WERI-Rb-1 (cell line): ENCODE measurements at regions not wholly inside any gene's neighbourhood (a gene's known extent, or its start where the extent isn't known, plus 50 kb on each side); places are given as distances from the start of the nearest gene placed in this dataset.
"Not testable (repeated sequence)": the region's sequence is repeated elsewhere in the genome, so short reads cannot be mapped to it uniquely, and the experiment has no call there.

Experiments used
- DNase-seq: peaks from one replicate; pipeline ENCODE4 v3.0.0-alpha.2; 2020
- H3K27ac ChIP-seq: fragments of 250-450 bp; sonication (Bioruptor Pico); 2 replicates; pipeline ENCODE4 v1.5.1; 2020; ENCODE audit warnings: mild to moderate bottlenecking, moderate library complexity
- H3K27me3 ChIP-seq: fragments of 250-450 bp; sonication (Bioruptor Pico); 2 replicates; pipeline ENCODE4 v1.5.1; 2021; ENCODE audit warnings: mild to moderate bottlenecking, low read depth, moderate library complexity; ENCODE audit not compliant: insufficient read depth, severe bottlenecking
- H3K36me3 ChIP-seq: fragments of 250-450 bp; sonication (Bioruptor Pico); 2 replicates; pipeline ENCODE4 v1.5.1; 2020; ENCODE audit warnings: mild to moderate bottlenecking, moderate library complexity
- H3K4me3 ChIP-seq: 2 replicates; pipeline ENCODE4 v1.5.1; 2011; ENCODE audit warnings: low read depth, mild to moderate bottlenecking, control low read depth, low read length
- H3K9me3 ChIP-seq: fragments of 250-450 bp; sonication (Bioruptor Pico); 2 replicates; pipeline ENCODE4 v1.5.1; 2021; ENCODE audit warnings: mild to moderate bottlenecking, moderate library complexity; ENCODE audit not compliant: severe bottlenecking
- TF ChIP-seq, protein P1 (sequence below): IDR thresholded peaks from 2 replicates; pipeline ENCODE4 v1.5.1; 2011; ENCODE audit warnings: low read depth, mild to moderate bottlenecking, control low read depth, inconsistent platforms, low read length

DNA sequence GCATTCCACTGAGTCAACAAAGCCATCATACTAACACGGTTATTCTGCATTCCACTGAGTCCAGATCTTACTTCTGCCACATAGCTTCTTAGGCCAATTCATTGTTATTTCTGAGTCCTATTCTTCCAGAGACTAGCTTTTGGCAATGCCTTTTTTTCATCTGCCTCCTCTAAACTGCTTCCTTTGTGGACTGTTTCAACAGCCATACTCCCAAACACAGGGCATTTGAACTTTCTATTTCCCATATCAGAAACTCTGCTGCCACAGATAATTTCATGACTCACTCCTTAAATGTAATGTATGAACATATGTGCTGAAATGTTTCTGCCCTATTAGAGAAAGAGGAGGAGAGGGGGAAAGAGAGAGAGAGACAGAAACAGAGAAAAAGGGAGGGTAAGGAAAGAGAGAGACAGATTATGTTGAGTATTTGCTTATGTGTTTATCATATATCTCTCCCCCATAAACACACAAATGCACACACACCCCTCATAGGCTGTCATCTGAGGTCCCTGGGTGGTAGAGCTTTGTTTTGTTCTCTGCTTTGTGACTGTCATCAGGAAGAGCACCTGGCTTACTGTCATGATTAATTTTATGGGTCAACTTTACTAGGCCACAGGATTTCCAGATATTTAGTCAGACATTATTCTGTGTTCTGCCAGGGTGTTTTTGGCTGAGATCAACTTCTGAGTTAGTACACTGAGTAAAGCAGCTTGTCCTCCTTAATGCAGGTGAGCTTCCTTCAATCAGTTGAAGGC, 308.0 kb upstream of the KCND2 start:
- Histone ChIP-seq H3K9me3 (no peaks in the 10 kb centered on the region), H3K36me3 (no peaks in the 10 kb centered on the region), H3K4me3 (no peak overlapping the region), H3K27ac (no peak overlapping the region), H3K27me3 (no peaks in the 10 kb centered on the region)
- DNase-seq = no peak
- TF ChIP-seq, protein P1, sequence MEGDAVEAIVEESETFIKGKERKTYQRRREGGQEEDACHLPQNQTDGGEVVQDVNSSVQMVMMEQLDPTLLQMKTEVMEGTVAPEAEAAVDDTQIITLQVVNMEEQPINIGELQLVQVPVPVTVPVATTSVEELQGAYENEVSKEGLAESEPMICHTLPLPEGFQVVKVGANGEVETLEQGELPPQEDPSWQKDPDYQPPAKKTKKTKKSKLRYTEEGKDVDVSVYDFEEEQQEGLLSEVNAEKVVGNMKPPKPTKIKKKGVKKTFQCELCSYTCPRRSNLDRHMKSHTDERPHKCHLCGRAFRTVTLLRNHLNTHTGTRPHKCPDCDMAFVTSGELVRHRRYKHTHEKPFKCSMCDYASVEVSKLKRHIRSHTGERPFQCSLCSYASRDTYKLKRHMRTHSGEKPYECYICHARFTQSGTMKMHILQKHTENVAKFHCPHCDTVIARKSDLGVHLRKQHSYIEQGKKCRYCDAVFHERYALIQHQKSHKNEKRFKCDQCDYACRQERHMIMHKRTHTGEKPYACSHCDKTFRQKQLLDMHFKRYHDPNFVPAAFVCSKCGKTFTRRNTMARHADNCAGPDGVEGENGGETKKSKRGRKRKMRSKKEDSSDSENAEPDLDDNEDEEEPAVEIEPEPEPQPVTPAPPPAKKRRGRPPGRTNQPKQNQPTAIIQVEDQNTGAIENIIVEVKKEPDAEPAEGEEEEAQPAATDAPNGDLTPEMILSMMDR = no peak

DNA sequence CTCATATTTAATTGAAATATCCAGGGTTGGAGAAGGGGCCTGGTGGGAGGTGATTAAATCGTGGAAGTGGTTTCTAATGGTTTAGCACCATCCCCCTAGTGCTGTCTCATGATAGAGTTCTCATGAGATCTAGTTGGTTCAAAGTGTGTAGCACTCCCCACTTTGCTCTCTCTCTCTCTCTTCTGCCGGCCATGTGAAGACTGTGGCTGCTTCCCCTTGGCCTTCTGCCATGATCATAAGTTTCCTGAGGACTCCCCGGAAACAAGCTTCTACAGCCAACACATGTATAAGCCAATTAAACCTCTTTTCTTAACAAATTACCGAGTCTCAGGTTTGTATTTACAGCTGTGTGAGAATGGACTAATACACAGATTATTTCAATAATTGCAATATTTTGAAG, 305.8 kb upstream of the KCND2 start:
- Histone ChIP-seq H3K27ac (no peak overlapping the region), H3K27me3 (no peaks in the 10 kb centered on the region), H3K36me3 (no peaks in the 10 kb centered on the region), H3K4me3 (no peak overlapping the region), H3K9me3 (no peaks in the 10 kb centered on the region)
- no peak for DNase-seq
- TF ChIP-seq, protein P1 = no peak

DNA sequence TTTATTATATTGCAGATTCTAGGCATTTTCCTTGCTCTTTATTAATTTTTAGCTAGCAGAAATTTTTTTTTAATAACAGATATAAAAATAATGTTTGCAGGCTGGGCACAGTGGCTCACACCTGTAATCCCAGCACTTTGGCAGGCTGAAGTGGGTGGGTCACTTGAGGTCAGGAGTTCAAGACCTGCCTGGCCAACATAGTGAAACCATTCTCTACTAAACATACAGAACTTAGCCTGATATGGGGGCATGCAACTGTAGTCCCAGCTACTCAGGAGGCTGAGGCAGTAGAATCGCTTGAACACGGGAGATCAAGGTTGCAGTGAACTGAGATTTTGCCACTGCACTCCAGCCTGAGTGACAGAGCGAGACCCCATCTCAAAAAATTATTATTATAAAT, 304.6 kb upstream of the KCND2 start:
- H3K9me3 ChIP-seq, H3K4me3 ChIP-seq, H3K27ac ChIP-seq, DNase-seq, H3K27me3 ChIP-seq, H3K36me3 ChIP-seq: not testable (repeated sequence)

DNA sequence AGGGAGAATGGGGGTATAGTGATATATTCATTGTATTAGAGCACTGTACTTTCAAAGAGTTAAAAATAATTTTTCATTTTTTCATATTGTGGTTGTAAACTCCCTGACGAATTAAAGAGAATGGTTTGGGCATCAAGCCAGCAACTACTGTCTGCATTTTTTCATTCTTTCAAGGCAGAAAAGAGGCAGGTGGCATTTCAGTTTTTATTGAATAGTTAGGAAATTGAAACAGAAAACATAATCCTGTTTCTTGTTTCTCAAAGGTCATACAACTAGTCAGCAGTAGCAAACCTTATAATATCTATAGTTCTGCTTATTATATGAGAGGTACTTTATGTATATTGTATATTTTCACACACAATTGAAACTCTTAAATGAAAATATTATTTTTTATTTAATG, 303.9 kb upstream of the KCND2 start:
- H3K27me3 ChIP-seq = no peaks in the 10 kb centered on the region
- H3K9me3 ChIP-seq = no peaks in the 10 kb centered on the region
- TF ChIP-seq, protein P1 = no peak
- no peaks in the 10 kb centered on the region for H3K36me3 ChIP-seq
- no peak for DNase-seq
- no peak overlapping the region for H3K27ac ChIP-seq
- H3K4me3 ChIP-seq = no peak overlapping the region

DNA sequence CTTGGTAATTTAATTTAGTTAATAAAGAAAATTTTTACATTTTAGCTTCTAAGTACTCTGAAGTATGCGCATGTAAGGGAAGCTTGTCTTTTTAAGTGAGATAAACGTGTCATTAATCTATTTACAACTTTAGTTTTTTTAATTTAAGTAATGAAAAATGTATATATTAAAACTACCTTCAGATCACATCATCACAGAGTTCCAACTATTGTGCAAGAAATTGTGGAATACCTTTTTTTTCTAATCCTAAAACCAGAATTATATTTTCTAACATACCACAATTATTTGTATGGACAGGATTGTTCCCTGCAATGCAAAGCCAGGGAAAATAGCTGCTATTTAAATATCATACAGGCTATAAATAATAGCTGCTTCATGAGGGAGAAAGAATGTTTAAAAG, 303.2 kb upstream of the KCND2 start:
- Histone ChIP-seq H3K9me3 (no peaks in the 10 kb centered on the region), H3K27ac (no peak overlapping the region), H3K27me3 (no peaks in the 10 kb centered on the region), H3K4me3 (no peak overlapping the region), H3K36me3 (no peaks in the 10 kb centered on the region)
- DNase-seq = no peak
- TF ChIP-seq, protein P1 = no peak

DNA sequence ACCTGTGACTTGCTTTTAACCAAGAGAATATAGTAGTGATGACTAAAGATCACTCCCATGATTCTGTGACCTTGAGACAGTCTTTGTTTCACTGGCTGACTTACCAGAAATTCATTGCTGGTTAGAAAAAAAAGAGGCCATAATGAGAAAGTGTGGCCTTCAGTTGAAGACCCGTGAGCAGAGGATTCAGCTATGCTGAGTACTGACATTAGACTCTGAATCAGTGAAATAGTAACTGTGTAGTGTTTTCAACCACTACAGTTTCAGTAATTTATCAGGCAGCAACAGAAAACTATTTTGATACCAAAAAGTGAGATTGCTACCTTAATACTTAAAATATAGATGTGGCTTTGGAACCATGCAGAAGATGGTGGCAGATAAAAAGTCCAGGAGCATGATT, 298.0 kb upstream of the KCND2 start:
- no peaks in the 10 kb centered on the region for H3K27me3 ChIP-seq
- H3K9me3 ChIP-seq = no peaks in the 10 kb centered on the region
- TF ChIP-seq, protein P1 = no peak
- no peaks in the 10 kb centered on the region for H3K36me3 ChIP-seq
- no peak overlapping the region for H3K27ac ChIP-seq
- H3K4me3 ChIP-seq = no peak overlapping the region
- no peak for DNase-seq
